ENCODE measurements at regions not wholly inside any gene's neighbourhood (a gene's known extent, or its start where the extent isn't known, plus 50 kb on each side); places are given as distances from the start of the nearest gene placed in this dataset.
"Not testable (repeated sequence)": the region's sequence is repeated elsewhere in the genome, so short reads cannot be mapped to it uniquely, and the experiment has no call there.

DNA sequence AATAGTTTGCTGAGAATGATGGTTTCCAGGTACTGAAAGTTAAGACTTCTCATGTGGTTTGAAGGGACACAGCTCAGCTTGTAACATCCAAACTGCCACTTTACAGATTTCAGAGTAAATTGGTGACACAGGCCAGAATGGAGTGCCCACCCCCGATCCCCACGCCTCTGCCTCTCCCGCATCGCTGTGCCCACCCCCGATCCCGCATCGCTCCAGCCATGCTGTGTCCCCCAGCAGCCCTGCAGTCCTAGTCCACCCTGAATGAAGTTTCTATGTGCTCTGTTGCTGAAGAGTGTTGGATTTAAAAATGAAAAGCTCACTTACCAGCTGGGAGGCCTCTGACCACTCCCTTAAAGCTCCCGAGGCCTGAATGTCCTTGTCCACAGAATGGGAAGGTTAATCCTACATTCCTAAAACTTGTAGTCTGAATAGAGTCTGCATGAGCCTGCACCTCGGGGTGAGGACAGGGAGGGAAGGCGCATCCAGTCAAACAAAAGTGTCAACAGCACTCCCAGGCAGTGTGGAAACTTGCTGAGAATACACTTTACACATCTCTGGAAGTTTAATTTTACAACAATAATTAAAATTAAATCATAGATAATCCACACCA is 176.4 kb upstream of the ID2 start:
- DNase-seq (ENCODE audit: low read depth), result no peak
- no peak overlapping the region for H3K4me3 ChIP-seq (ENCODE audit: low read depth, low read length)

- no peak overlapping the region for H3K4me3 ChIP-seq (ENCODE audit: low read depth, low read length)
- DNase-seq (ENCODE audit: low read depth), result no peak
These were observed 175.1 kb upstream of the ID2 start for GRCh38 chr2:8506746-8507145.

GRCh38 chr2:8508766-8509165 is 173.1 kb upstream of the ID2 start:
- no peak overlapping the region for H3K4me3 ChIP-seq (ENCODE audit: low read depth, low read length)
- DNase-seq (ENCODE audit: low read depth), result no peak

- no peak overlapping the region for H3K4me3 ChIP-seq (ENCODE audit: low read depth, low read length)
- no peak for DNase-seq (ENCODE audit: low read depth)
These were observed 172.2 kb upstream of the ID2 start for GRCh38 chr2:8509621-8510020.

DNA sequence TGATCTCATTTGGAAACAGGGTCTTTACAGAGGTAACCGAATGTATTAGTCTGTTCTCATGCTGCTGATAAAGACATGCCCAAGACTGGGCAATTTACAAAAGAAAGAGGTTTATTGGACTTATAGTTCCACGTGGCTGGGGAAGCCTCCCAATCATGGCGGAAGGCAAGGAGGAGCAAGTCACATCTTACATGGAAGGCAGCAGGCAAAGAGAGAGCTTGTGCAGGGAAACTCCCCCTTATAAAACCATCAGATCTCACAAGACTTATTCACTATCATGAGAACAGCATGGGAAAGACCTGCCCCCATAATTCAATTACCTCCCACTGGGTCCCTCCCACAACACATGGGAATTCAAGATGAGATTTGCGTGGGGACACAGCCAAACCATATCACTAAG is 171.8 kb upstream of the ID2 start:
- not testable (repeated sequence) for DNase-seq (ENCODE audit: low read depth); H3K4me3 ChIP-seq (ENCODE audit: low read depth, low read length)

GRCh38 chr2:8510519-8510918 is 171.3 kb upstream of the ID2 start:
- no peak overlapping the region for H3K4me3 ChIP-seq (ENCODE audit: low read depth, low read length)

DNA sequence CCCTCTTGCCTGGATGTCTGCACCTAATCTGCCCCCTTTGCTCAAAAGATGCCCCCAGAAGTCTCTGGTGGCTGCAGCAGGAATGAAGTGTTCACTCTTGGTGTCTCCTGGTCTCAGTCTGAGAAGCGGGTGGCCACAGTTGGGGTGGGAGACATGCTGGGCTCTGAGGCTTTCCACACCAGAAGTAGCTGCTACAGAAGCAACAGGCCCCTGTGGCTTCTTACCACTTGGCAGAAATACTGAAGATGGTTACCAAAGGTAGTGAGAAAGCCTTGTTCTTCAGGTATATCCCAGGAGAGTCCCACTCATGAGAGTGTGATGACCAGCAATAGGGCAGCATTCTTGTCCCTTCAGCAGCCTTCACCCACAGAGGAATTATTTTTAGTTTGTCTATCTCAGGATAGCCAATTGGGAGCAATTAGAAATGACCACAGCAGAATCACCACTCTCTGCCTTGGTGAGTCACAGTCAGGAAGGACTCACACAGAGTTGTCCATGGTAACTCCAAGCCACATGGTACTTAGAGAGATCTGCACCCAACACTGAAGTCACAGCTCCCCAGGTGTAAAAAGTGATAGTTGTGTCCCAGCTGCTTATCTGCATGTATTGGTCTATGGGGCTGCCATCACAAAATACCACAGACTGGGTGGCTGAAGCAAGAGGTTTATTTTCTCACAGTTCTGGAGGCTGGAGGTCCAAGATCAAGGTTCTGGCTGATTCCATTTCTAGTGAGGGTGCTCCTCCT is 169.8 kb upstream of the ID2 start:
- DNase-seq (ENCODE audit: low read depth), result no peak
- H3K4me3 ChIP-seq (ENCODE audit: low read depth, low read length), result no peak overlapping the region

More at GRCh38 chr2:8510519-8510918, 171.3 kb upstream of the ID2 start:
- DNase-seq (ENCODE audit: low read depth), result no peak

DNA sequence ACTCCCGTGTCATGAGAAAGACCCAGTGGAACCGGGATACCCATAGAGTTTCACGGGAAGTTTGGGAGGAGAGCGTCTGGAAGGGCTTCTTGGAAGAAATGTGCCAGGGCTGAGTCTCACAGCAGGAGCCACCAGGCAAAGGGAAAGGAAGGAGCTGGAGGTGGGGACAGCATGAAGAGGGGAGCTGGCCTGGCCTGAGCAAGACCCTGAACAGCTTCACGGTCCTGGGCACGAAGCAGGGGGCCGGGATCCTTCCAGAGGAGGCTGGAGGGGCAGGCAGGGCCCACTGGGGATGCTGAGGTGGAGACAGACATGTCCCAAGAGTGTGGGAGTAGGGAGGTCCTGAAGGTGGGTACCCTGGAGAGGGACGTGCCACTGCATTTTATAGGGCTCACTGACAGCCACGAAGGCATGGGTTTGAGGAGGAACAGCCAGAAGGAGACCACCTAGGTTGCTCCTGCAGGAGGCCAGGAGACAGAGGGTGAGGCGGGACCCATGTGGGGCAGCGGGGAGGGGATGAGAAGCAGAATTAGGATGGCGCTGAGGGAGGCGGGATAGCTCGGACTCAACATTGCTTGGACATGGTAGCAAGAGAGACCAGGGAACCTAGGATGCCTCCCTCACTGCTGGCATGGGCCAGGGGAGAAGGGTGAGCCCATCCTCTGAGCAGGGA is 168.1 kb upstream of the ID2 start:
- DNase-seq (ENCODE audit: low read depth), result no peak
- H3K4me3 ChIP-seq (ENCODE audit: low read depth, low read length), result no peak overlapping the region

DNA sequence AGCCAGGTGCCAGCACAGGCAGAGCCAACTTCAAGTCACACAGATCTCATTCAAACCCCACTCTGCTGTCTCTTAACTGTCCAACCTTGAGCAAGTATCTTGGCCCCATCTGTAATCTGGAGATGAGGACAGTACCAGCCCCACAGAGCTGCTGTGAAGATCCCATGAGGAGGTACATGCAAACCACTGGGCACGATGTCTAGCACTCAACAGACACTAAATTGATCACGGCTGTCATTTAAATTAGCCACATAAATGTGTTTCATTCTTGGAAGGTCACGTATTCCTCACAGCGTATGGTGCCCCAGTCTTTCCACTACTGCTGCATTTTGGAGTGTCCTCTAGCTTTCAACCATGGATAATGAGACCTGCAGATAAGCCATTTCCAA is 167.6 kb upstream of the ID2 start:
- DNase-seq (ENCODE audit: low read depth), result no peak
- no peak overlapping the region for H3K4me3 ChIP-seq (ENCODE audit: low read depth, low read length)

DNA sequence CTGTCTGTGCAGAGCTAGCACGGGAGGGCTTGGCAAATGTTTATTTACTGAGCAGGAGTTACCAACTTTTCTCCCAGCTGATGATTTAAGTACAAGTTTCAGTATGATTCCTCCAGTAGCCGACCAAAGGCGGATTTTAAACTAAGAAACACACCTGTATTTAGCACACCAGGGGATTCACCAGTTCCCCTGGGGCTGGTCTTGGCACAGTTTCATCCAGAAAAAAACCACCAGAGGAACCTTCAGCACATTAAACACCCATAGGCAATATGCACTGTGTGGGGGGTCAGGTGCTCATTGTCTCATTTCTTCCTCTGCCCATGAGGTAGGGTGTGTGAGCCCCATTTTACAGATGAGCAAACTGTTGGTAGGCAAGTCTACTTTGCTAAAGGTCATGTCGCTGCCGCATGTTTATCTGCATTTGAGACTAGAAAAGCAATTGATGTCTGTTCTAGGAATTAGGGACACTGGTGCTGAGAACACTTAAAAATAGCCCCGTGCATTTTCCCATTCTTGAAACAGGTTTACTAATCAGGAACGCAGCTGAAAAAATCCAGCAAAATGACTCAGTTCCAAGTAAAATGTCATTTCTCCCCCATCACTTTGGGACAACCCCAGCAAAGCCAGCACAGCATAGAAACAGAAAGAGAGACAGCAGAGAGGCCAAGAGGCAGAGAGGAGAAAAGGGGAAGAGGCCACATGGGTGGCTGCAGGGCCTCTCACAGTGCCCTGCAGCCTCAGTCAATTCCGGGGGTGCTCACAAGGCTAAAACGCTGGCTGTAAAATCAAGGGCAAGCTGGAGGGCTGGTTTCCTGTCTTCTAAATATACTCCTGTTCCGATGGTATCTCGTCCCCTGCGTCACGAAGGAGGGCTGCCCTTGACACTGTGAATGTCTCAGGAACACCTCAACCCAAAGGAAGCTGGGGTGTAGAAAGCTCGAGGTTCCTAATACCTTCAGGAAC is 166.8 kb upstream of the ID2 start:
- DNase-seq (ENCODE audit: low read depth), result no peak
- no peak overlapping the region for H3K4me3 ChIP-seq (ENCODE audit: low read depth, low read length)

DNA sequence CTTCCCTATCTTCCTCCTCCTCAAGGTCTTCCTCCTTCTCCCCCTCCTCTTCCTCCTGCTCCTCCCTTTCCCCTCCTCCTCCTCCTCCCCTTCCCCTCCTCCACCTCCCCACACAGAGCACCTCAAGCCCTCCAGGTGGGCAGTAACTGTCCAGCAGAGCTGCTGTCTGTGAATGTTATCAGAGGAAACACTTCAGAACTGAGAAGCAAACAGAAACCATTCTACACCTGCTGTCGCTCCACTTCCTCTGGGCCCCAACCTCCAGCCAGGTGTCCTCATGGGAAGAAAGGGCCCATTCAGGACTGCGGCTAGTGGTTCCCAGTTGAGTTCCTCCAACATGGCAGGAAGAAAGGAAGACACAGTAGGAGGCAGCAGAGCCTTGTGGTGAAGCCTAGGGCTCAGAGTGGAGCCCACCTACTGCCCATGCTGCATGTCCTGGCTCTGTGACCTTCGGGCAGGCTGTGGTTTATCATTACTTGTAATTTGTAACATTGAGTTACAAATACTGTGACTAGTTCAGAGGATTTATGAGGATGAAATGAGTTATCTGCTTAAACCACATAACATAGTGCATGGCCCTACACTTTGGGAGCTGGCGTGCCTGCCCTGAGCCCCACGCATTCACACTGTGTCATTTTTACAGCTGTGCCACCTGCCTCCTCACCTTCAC is 165.9 kb upstream of the ID2 start:
- H3K4me3 ChIP-seq (ENCODE audit: low read depth, low read length), result no peak overlapping the region
- DNase-seq (ENCODE audit: low read depth), result no peak

DNA sequence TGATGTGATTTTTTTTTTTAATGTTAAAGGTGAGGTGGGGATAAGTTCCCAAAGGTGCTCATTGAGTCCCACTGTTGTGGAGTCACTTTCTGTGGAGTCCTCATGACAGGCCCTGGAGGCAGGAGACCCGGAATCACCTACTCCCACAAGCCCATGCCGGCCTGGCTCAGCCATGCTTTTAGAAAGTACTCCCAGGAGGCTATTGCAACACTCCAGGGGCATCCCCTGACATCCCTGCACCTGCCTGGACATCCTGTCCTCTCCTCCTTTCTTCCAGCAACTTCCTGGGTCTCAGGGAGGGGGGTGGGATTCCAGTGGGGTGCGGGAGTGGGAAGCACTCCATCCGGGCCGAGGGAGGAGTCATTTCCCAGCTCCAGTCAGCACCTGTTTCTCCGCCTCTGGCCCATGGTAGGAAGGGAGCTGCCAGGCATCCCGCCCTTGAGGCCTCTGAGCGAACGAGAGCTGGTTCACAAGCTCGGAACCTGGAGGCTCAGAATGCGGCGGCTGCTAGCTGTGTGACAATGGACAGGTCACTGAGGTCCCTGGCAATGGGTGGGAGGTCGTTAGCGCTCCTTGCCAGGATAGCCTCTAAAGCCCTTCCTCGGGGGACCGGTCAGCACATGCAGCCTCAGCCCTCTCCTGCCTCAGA is 163.9 kb upstream of the ID2 start:
- H3K4me3 ChIP-seq (ENCODE audit: low read depth, low read length), result no peak overlapping the region

GRCh38 chr2:8518979-8519668 is 162.7 kb upstream of the ID2 start:
- no peak for DNase-seq (ENCODE audit: low read depth)
- H3K4me3 ChIP-seq (ENCODE audit: low read depth, low read length), result no peak overlapping the region

More for the DNA sequence above, 163.9 kb upstream of the ID2 start:
- DNase-seq (ENCODE audit: low read depth), result no peak

DNA sequence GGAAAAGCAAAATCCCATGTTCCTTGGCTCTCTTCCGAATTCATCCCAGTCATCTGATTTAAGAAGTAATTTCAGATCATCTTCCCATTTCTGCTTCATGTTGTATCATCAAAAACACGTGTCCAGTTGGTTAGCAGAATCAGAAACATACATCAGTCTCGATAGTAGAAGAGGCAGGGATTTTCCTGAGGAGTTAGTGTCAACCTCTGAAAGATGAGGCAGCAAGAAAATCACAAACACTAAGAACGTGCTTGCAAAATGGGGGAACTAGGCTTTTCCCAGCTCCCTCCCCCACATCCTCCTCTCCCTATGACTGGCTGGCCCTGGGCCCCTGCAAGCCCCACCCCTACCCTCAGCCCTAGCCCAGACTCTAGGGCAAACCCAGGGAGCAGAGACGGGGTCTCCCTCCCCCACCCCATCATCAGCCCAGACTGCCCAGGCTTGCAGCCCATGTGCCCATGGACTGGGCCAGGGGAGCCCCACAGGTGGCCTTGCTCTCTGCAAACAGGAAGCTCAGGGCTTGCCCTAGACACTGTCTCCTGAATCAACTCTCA is 161.0 kb upstream of the ID2 start:
- DNase-seq (ENCODE audit: low read depth), result no peak
- no peak overlapping the region for H3K4me3 ChIP-seq (ENCODE audit: low read depth, low read length)

- DNase-seq (ENCODE audit: low read depth), result no peak
- no peak overlapping the region for H3K4me3 ChIP-seq (ENCODE audit: low read depth, low read length)
These were observed 159.2 kb upstream of the ID2 start for GRCh38 chr2:8522687-8523086.

DNA sequence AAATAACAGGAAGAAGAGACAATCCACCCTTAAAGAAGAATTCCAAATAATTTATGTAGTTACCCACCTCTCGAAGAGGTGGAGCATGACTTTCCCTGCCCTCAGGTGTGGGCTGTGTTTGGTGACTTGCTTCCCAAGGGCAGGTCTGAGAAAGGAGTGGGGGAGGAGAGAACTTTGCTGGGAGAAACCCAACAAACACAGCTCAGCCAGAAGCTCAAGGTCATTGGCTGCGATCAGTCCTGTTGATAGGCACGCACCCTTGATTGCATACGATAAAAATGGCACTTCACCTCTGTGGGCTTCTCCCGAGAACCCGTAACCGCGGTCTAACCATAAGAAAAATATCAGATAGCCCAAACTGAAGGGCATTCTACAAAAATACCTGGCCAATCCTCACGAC is 157.5 kb upstream of the ID2 start:
- no peak overlapping the region for H3K4me3 ChIP-seq (ENCODE audit: low read depth, low read length)
- no peak for DNase-seq (ENCODE audit: low read depth)

DNA sequence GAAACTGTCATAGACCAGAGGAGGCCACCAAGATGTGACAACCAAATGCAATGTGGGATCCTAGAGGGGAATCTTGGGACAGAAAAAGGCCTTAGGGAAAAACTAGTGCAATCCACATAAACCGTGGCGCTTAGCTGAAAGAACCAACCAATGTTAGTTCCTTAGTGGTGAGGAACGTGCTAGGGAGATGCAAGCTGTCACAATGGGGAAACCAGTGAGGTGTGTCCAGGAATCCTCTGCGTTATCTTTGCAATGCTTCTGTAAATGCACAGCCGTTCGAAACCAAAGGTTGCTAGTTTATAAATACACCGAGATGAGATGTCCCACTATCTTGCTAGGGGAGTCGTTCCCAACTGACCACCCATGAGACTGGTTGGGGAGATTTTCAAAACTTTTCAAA is 157.0 kb upstream of the ID2 start:
- DNase-seq (ENCODE audit: low read depth), result no peak
- H3K4me3 ChIP-seq (ENCODE audit: low read depth, low read length), result no peak overlapping the region

- no peak overlapping the region for H3K4me3 ChIP-seq (ENCODE audit: low read depth, low read length)
These were observed 156.6 kb upstream of the ID2 start for GRCh38 chr2:8525236-8525581.

More at GRCh38 chr2:8525236-8525581, 156.6 kb upstream of the ID2 start:
- no peak for DNase-seq (ENCODE audit: low read depth)

All from skeletal muscle cell (primary cell).